Caco-2 (cell line): ENCODE measurements at regions not wholly inside any gene's neighbourhood (a gene's known extent, or its start where the extent isn't known, plus 50 kb on each side); places are given as distances from the start of the nearest gene placed in this dataset.

Source experiments
- BruUV-seq: library from RNA; stranded (reverse); fragments of 400-500 nt; replicated peaks from 2 replicates; lab custom pipeline; 2021; lab: Mats Ljungman, UMichigan
- CTCF ChIA-PET: fragments of 300-600 bp; sonication (Branson Sonifier 250); formaldehyde crosslinking; loops from one replicate; lab custom pipeline; 2022; ENCODE audit warnings: antibody characterized with exemption; lab: Charles Lee
- POLR2A ChIA-PET: fragments of 300-600 bp; sonication (Branson Sonifier 250); formaldehyde crosslinking; loops from one replicate; lab custom pipeline; 2022; ENCODE audit warnings: antibody characterized with exemption; lab: Charles Lee
- DNase-seq, 2 experiments: peaks; one replicate each; pipeline versions ENCODE4 v3.0.0 to v3.0.0-alpha.2; 2020 to 2022
- H3K27me3 ChIP-seq: replicated peaks from 2 replicates; pipeline ENCODE4 v1.6.0; 2011; ENCODE audit warnings: low read length; ENCODE audit not compliant: control insufficient read depth, insufficient read depth
- H3K36me3 ChIP-seq: 2 replicates; pipeline ENCODE4 v1.5.1; 2011; ENCODE audit warnings: low read length; ENCODE audit not compliant: control insufficient read depth, insufficient read depth
- H3K4me1 ChIP-seq: fragments of 250-450 bp; sonication (Bioruptor Pico); 2 replicates; pipeline ENCODE4 v1.5.1; 2020; ENCODE audit warnings: mild to moderate bottlenecking
- H3K4me3 ChIP-seq: 2 replicates; pipeline ENCODE4 v1.5.1; 2011; ENCODE audit warnings: low read depth, mild to moderate bottlenecking, control low read depth, low read length
- H3K9me3 ChIP-seq: fragments of 250-450 bp; sonication (Bioruptor Pico); 2 replicates; pipeline ENCODE4 v1.5.1; 2020; ENCODE audit warnings: mild to moderate bottlenecking, moderate library complexity
- H3K27ac Mint-ChIP-seq: one replicate; pipeline ENCODE4 v1.8.0; 2022; ENCODE audit warnings: mixed read lengths; ENCODE audit not compliant: unreplicated experiment
- H3K27me3 Mint-ChIP-seq: one replicate; pipeline ENCODE4 v1.8.0; 2022; ENCODE audit warnings: mixed read lengths; ENCODE audit not compliant: insufficient read depth, unreplicated experiment
- H3K36me3 Mint-ChIP-seq: one replicate; pipeline ENCODE4 v1.8.0; 2022; ENCODE audit warnings: mild to moderate bottlenecking, mixed read lengths; ENCODE audit not compliant: insufficient read depth, unreplicated experiment
- H3K4me1 Mint-ChIP-seq: one replicate; pipeline ENCODE4 v1.8.0; 2022; ENCODE audit warnings: low read depth, mixed read lengths; ENCODE audit not compliant: unreplicated experiment
- H3K4me3 Mint-ChIP-seq: one replicate; pipeline ENCODE4 v1.8.0; 2022; ENCODE audit warnings: mild to moderate bottlenecking, moderate library complexity, mixed read lengths; ENCODE audit not compliant: unreplicated experiment
- H3K9me3 Mint-ChIP-seq: one replicate; pipeline ENCODE4 v1.8.0; 2022; ENCODE audit warnings: mixed read lengths; ENCODE audit not compliant: unreplicated experiment
- intact Hi-C: fragments of 100-400 bp; cut with micrococcal nuclease; formaldehyde crosslinking; loops from one replicate; pipeline ENCODE4 v1.10.0; 2022; ENCODE audit not compliant: unreplicated experiment
- TF ChIP-seq, protein P1 (sequence below), 2 experiments: fragments of 200-600 bp in 1 of 2; IDR thresholded peaks; 1 replicate in 1 of 2; 2 replicates in 1 of 2; pipeline versions ENCODE4 v1.5.1 to v1.8.0; 2011 to 2022; ENCODE audit warnings: antibody characterized with exemption in 1 of 2, control low read depth in 1 of 2, inconsistent platforms in 1 of 2, low read depth in 1 of 2, low read length in 1 of 2, mild to moderate bottlenecking in 1 of 2, moderate library complexity in 1 of 2; ENCODE audit not compliant: insufficient read depth in 1 of 2, severe bottlenecking in 1 of 2, unreplicated experiment in 1 of 2

DNA sequence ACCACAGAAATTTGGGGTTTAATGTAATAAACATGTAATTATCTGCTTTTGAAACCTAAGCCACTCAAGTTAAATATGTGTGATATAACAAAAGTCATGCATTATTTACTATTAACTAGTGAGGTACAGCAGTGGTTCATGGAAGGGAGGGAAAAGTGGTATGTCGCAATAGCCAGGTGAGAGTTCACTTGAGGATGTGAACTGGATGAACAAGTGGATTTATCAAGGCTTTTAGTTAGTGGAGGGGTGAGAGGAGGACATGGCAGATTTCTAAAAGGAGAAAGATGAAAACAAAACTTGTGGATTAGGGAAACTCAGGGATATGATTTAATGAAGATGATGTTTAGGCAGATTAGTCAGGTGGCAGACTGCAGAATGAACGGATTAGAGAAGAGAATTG lies 141.3 kb upstream of the NFIB start:
- intact Hi-C loops = no loop called here
- peaks cover 4% of the 10 kb centered on the region for H3K27me3 Mint-ChIP-seq
- POLR2A ChIA-PET = no interaction called here
- no peak overlapping the region for H3K4me3 ChIP-seq
- CTCF ChIA-PET = no interaction called here
- DNase-seq = no peak
- no peaks in the 10 kb centered on the region for H3K36me3 ChIP-seq
- no peak overlapping the region for H3K4me3 Mint-ChIP-seq
- TF ChIP-seq, protein P1, sequence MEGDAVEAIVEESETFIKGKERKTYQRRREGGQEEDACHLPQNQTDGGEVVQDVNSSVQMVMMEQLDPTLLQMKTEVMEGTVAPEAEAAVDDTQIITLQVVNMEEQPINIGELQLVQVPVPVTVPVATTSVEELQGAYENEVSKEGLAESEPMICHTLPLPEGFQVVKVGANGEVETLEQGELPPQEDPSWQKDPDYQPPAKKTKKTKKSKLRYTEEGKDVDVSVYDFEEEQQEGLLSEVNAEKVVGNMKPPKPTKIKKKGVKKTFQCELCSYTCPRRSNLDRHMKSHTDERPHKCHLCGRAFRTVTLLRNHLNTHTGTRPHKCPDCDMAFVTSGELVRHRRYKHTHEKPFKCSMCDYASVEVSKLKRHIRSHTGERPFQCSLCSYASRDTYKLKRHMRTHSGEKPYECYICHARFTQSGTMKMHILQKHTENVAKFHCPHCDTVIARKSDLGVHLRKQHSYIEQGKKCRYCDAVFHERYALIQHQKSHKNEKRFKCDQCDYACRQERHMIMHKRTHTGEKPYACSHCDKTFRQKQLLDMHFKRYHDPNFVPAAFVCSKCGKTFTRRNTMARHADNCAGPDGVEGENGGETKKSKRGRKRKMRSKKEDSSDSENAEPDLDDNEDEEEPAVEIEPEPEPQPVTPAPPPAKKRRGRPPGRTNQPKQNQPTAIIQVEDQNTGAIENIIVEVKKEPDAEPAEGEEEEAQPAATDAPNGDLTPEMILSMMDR (IDR thresholded peaks at IDR 0.05; ENCODE audit: insufficient read depth in 1 of 2, low read depth in 1 of 2, low read length in 1 of 2, severe bottlenecking in 1 of 2, unreplicated experiment in 1 of 2) = no peak
- no peak overlapping the region for H3K27ac Mint-ChIP-seq
- no peaks in the 10 kb centered on the region for H3K36me3 Mint-ChIP-seq
- H3K4me1 Mint-ChIP-seq = no peaks in the 10 kb centered on the region
- H3K4me1 ChIP-seq = no peaks in the 10 kb centered on the region
- H3K9me3 Mint-ChIP-seq = no peaks in the 10 kb centered on the region
- no peaks in the 10 kb centered on the region for H3K27me3 ChIP-seq
- no TSS peak for BruUV-seq
- H3K9me3 ChIP-seq = no peaks in the 10 kb centered on the region

DNA sequence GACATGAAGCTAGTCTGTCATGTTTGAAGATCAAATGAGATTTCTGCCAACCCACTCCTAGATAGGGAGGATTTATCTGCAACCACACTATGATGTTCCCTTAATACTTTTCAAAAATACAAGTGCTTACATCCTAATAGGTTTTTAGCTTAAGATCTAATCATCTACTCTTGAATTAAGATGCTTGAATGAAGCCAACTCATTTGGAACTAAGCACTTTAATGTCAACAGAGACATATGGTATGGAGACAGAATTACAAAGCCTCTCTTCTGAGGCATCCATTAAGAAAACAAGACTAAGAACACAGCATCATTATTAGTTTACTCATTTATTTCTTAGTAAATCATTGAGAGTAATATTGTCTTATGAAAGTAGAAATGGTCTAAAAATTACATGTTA lies 139.3 kb upstream of the NFIB start:
- CTCF ChIA-PET = no interaction called here
- no peaks in the 10 kb centered on the region for H3K9me3 Mint-ChIP-seq
- no peaks in the 10 kb centered on the region for H3K4me1 Mint-ChIP-seq
- Histone ChIP-seq H3K4me3 (no peak overlapping the region), H3K27me3 (no peaks in the 10 kb centered on the region; the same call in 1 of the 2 replicates), H3K4me1 (no peaks in the 10 kb centered on the region), H3K36me3 (no peaks in the 10 kb centered on the region), H3K9me3 (no peaks in the 10 kb centered on the region)
- intact Hi-C loops = no loop called here
- TF ChIP-seq, protein P1 (IDR thresholded peaks at IDR 0.05; ENCODE audit: insufficient read depth in 1 of 2, low read depth in 1 of 2, low read length in 1 of 2, severe bottlenecking in 1 of 2, unreplicated experiment in 1 of 2) = no peak
- no TSS peak for BruUV-seq
- H3K4me3 Mint-ChIP-seq = no peak overlapping the region
- DNase-seq = no peak
- H3K36me3 Mint-ChIP-seq = no peaks in the 10 kb centered on the region
- no peak overlapping the region for H3K27ac Mint-ChIP-seq
- H3K27me3 Mint-ChIP-seq = peaks cover 9% of the 10 kb centered on the region
- POLR2A ChIA-PET = no interaction called here

DNA sequence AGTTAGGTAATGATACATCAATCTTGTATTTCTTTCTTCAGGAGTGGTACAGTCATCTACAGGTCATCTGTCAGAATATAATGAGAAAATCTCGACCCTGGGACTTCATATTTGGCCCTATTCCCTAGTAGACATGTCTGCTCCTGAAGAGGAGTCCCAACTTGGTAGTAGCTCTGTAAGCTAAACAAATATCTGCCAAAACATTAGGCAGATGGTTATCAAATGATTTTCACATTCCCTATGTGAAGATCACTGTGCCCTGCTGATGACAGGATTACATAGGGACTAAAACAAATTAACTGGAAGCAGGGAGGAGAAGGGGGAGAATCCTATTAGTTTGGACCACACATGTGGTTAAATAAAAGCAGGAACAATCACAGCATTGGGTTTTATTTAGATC lies 138.6 kb upstream of the NFIB start:
- Mint-ChIP-seq H3K27me3 (peaks cover 9% of the 10 kb centered on the region), H3K27ac (no peak overlapping the region), H3K36me3 (no peaks in the 10 kb centered on the region), H3K4me3 (no peak overlapping the region), H3K9me3 (no peaks in the 10 kb centered on the region), H3K4me1 (no peaks in the 10 kb centered on the region)
- POLR2A ChIA-PET = no interaction called here
- Histone ChIP-seq H3K36me3 (no peaks in the 10 kb centered on the region), H3K4me1 (no peaks in the 10 kb centered on the region), H3K4me3 (no peak overlapping the region), H3K9me3 (no peaks in the 10 kb centered on the region), H3K27me3 (no peaks in the 10 kb centered on the region; the same call in 1 of the 2 replicates)
- BruUV-seq = no TSS peak
- intact Hi-C loops = no loop called here
- TF ChIP-seq, protein P1 (IDR thresholded peaks at IDR 0.05; ENCODE audit: insufficient read depth in 1 of 2, low read depth in 1 of 2, low read length in 1 of 2, severe bottlenecking in 1 of 2, unreplicated experiment in 1 of 2) = no peak
- no peak for DNase-seq
- CTCF ChIA-PET = no interaction called here
